ENCODE measurements at regions not wholly inside any gene's neighbourhood (a gene's known extent, or its start where the extent isn't known, plus 50 kb on each side); places are given as distances from the start of the nearest gene placed in this dataset.
"Not testable (repeated sequence)": the region's sequence is repeated elsewhere in the genome, so short reads cannot be mapped to it uniquely, and the experiment has no call there.

DNA sequence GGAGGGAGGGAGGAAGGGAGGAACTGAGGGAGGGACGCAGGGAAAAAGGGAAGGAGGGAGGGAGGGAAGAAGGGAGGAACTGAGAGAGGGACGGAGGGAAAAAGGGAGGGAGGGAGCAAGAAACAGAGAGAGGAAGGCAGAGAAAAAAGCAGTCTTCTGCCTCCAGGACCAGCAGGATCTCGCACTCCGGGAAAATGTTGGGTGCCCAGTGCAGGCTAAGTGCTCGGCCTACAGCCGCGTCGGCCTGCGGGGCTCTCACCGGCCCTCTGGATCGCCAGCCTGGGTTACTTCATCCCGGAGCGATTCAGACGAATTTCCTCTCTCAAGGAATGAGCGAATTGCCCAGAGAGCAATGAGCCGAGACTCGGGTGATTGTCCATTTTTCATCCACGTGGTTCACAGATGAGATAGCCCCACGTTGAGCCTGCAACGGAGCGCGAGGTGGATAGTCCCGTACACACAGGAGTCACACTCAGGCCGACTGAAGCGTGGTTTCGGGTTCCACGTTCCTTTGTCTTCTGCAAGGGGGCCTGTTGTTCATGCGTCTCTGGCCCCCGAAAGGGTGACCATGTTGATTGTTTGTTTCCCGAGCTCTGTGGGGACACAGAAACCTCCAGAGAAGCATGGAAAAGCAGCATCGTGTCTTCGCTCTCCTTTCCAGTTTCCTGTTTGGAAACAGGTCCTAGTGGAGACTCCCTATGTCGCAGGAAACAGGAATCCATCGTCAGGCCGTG is 1937.1 kb upstream of the DEFB115 start:
- DNase-seq (ENCODE audit: low read depth): not testable (repeated sequence)

DNA sequence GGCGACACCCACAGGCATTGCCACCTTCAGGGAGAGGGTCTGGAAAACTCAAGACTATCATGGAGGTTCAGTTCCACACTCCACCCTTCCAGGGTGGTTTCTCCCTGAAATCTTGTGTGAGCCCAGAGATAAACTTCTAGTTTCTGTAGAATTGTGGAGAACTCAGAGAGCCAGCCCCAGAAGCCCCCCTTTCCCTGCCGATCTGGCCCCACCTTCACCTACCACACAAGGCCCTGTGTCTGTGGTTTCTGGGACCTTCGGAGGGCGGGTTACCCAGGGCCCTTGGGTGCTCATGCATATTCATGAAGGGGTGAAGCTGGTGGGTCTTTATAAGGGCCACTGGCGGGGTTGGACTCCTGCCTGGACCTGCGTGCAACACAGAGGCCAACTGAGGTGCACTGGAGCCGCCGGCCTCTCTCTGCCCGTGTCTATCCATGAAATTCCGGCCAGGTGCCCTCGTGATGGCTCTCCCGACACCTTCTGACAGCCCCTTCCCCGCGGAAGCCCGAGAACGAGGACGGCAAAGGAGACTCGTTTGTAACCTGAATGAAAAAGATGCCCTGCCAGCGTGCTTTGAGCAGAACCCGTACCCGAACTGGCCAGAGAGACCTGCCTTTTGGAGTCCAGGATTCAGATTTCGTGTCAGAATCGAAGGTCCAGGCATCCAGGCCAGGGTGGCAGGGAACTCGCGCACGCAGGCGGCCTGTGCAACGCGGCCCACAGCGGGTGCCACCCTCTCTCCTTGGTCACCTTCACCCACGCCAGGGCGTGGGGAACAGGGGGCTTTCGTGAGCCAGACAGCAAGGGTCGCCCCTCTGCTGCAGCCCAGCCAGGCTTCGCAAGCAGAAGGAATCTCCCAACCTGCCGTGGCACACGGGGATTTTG is 1933.6 kb upstream of the DEFB115 start:
- not testable (repeated sequence) for DNase-seq (ENCODE audit: low read depth)

GRCh38 chr20:29324516-29325303 is 1932.8 kb upstream of the DEFB115 start:
- DNase-seq (ENCODE audit: low read depth): not testable (repeated sequence)

DNA sequence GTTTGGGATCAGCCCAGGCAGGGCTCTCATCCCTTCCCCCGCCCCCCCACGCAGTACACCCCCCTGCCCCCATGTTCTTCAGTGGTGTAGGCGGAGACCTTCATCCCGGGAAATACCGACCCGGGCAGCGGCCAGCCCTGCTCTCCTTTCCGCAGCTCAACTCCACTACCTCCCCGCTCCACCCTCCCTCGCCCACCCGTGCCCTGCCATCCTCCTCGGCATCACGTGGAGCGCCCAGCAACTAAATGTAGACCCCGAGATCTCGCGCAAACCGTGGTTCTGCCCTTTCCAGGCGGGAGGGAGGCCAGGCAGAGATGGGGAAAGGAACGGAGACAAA is 1932.2 kb upstream of the DEFB115 start:
- no peak for DNase-seq (ENCODE audit: low read depth)

DNA sequence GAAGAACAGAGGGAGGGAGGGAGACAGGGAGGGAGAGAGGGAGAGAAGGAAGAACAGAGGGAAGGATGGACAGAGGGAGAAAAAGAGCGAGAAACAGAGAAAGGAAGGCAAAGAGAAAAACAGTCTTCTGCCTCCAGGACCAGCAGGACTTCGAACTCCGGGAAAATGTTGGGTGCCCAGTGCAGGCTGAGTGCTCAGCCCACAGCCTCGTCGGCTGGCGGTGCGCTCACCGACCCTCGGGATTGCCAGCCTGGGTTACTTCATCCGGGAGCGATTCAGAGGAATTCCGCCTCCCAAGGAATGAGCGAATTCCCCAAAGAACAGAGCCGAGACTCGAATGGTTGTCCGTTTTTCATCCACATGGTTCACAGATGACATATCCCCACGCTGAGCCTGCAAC is 1931.7 kb upstream of the DEFB115 start:
- DNase-seq (ENCODE audit: low read depth): not testable (repeated sequence)

DNA sequence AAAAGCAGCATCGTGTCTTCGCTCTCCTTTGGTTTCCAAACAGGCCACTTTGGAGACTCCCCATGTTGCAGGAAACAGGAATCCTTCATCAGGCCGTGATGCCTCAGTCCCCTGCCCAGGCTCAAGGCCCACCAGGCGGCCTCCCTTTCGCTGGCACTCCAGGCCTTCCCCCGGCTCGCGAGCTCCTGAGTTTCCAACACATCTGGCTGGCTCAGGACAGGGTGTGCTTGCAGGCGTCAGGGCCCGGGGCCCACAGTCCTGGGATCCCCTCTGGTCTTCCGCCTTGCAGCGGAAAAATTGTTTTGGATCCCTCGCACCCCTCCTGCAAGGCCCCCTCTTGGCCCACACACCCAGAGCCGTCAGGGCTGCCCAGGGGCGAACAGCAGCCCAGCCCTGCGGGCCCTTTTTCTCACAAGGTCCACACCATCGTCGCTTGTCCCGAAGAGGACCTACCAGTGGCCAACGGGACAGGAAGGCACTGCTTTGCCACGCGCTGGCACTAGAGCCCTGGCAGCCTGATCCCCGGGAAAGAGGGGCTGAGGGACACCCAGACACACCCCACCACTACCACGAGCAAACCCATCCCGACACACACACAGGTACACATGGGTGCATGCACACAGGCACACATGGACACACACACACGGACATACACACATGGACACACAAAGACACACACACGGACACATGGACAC is 1930.9 kb upstream of the DEFB115 start:
- DNase-seq (ENCODE audit: low read depth): no peak

DNA sequence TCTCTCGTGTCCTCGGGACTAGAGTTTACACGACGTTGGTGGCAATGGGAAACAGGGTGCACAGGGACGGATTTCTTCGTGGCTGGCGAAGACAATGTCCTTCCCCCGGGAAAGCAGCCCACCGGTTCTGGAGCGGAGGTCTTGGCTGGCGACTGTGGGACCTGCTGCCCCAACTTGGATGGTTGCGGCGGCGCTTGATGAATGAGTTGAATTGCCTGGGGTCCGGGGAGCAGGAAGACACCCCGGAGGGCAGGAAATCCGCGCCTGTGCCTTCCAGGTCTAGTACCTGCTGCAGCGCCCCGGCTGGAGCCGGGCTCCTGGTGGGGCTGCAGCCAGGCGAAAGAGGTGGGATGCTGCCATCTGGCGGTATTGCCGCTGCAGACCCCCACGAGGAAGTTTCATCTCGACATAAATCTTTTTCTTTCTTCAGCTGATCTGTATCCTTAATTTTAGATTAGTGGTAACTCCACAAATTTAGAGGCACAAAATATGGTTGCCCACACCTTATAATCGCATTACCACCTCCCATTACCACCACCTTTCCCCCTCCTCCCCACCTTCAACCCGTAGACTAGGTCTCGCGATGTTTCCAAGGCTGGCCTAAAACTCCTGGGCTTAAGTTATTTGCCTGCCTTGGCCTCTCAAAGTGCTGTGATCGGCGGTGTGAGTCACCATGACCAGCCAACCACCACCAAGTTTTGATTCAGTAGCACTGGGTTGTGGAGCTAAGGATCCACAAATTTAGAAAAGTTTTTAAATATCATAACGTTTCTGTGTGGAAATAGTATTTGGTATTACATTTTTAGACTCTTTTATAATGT is 1929.7 kb upstream of the DEFB115 start:
- not testable (repeated sequence) for DNase-seq (ENCODE audit: low read depth)

GRCh38 chr20:29330429-29331115 is 1926.9 kb upstream of the DEFB115 start:
- DNase-seq (ENCODE audit: low read depth): not testable (repeated sequence)

GRCh38 chr20:29349836-29350235 is 1907.6 kb upstream of the DEFB115 start:
- DNase-seq (ENCODE audit: low read depth): no peak

- not testable (repeated sequence) for DNase-seq (ENCODE audit: low read depth)
Measured at GRCh38 chr20:29375937-29376336, 1881.5 kb upstream of the DEFB115 start.

- not testable (repeated sequence) for DNase-seq (ENCODE audit: low read depth)
Measured at GRCh38 chr20:29392853-29393252, 1864.6 kb upstream of the DEFB115 start.

- no peak for DNase-seq (ENCODE audit: low read depth)
Measured at GRCh38 chr20:29408034-29408695, 1849.3 kb upstream of the DEFB115 start.

GRCh38 chr20:29408707-29409106 is 1848.8 kb upstream of the DEFB115 start:
- not testable (repeated sequence) for DNase-seq (ENCODE audit: low read depth)

DNA sequence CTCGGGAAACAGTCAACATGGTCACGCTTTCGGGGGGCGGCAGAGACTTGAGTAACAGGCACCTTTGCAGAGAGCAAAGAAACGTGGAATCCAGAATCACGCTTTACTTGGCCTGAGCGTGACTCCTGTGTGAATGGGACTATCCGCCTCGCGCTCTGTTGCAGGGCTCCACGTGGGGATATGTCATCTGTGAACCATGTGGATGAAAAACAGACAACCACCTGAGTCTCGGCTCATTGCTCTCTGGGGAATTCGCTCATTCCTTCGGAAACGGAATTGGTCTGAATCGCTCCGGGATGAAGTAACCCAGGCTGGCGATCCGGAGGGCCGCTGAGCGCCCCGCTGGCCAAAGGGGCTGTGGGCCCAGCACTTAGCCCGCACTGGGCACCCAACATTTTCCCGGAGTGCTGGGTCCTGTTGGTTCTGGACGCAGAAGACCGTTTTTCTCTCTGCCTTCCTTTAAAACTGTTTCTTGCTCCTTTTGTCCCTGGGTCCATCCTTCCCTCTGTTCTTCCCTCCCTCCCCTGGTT is 1848.2 kb upstream of the DEFB115 start:
- not testable (repeated sequence) for DNase-seq (ENCODE audit: low read depth)

GRCh38 chr20:29409833-29410805 is 1847.3 kb upstream of the DEFB115 start:
- no peak for DNase-seq (ENCODE audit: low read depth)

- no peak for DNase-seq (ENCODE audit: low read depth)
Measured at GRCh38 chr20:29410806-29411457, 1846.5 kb upstream of the DEFB115 start.

GRCh38 chr20:29411458-29411820 is 1846.0 kb upstream of the DEFB115 start:
- DNase-seq (ENCODE audit: low read depth): not testable (repeated sequence)

DNA sequence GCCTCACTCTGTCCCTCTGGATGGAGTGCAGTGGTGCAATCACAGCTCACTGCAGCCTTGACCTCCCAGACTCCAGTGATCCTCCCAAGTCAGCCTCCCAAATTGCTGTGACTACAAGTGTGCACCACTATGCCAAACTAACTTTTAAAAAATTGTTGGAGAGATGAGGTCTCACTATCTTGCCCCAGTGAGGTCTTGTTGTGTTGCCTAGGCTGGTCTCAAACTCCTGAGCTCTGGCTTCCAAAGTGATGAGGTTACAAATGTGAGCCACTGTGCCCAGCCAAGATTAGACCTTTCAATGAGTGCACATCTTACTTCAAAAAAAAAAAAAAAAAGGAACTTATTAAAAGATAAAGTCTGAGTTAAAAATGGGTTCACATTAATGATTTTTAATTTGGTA is 1838.1 kb upstream of the DEFB115 start:
- DNase-seq (ENCODE audit: low read depth): no peak
